GM12892 (cell line): ENCODE measurements at regions not wholly inside any gene's neighbourhood (a gene's known extent, or its start where the extent isn't known, plus 50 kb on each side); places are given as distances from the start of the nearest gene placed in this dataset.

Experiments
- POLR2A ChIP-seq: IDR thresholded peaks from 2 replicates; pipeline ENCODE4 v1.6.1; 2011; ENCODE audit warnings: low read depth, low read length, control low read depth
- POLR2AphosphoS5 ChIP-seq: IDR thresholded peaks from 2 replicates; pipeline ENCODE4 v1.6.1; 2011; ENCODE audit warnings: low read depth, low read length, control low read depth

- no peak for TF ChIP-seq POLR2A
- no peak for TF ChIP-seq POLR2AphosphoS5
Measured at GRCh38 chr6:93962566-93962965, 543.2 kb upstream of the EPHA7 start.
